ENCODE measurements at regions not wholly inside any gene's neighbourhood (a gene's known extent, or its start where the extent isn't known, plus 50 kb on each side); places are given as distances from the start of the nearest gene placed in this dataset.
"Not testable (repeated sequence)": the region's sequence is repeated elsewhere in the genome, so short reads cannot be mapped to it uniquely, and the experiment has no call there.

GRCh38 chrX:121649417-121649816, 602.0 kb downstream of the GLUD2 start:
- no peak for TF ChIP-seq CTCF (IDR thresholded peaks at IDR 0.05; ENCODE audit: insufficient read depth, low read length, severe bottlenecking)
- Histone ChIP-seq H3K4me3 (ENCODE audit: low read depth, low read length) (no peak overlapping the region), H3K27me3 (ENCODE audit: control insufficient read depth, insufficient read depth, low read length) (no peaks in the 10 kb centered on the region), H3K36me3 (ENCODE audit: control insufficient read depth, insufficient read depth, low read length) (no peaks in the 10 kb centered on the region)
- DNase-seq (ENCODE audit: low read depth) (no peak), FAIRE-seq (no peak)

DNA sequence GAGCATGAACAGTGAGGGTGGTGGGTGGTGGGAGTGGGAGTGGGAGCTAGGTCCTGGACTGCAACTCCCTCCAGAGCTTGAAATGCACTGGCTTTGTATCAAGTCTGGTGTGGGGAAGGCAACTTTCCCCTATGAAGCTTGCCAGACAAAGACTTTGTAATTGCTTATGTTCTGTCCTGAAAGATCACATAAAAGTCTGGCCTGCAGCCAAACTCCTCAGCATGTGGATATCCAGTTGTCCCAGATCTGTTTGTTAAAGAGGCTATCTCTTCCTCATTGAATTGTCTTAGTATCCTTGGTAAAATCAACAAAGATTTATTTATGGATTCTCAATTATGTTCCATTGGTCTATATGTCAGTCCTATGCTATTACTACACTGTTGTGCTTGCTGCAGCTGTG, 607.9 kb downstream of the GLUD2 start:
- H3K27me3 ChIP-seq (ENCODE audit: control insufficient read depth, insufficient read depth, low read length), result no peaks in the 10 kb centered on the region
- no peak for DNase-seq (ENCODE audit: low read depth)
- TF ChIP-seq CTCF (IDR thresholded peaks at IDR 0.05; ENCODE audit: insufficient read depth, low read length, severe bottlenecking), result no peak
- H3K36me3 ChIP-seq (ENCODE audit: control insufficient read depth, insufficient read depth, low read length), result no peaks in the 10 kb centered on the region
- FAIRE-seq, result no peak
- no peak overlapping the region for H3K4me3 ChIP-seq (ENCODE audit: low read depth, low read length)

GRCh38 chrX:121666171-121666570, 618.8 kb downstream of the GLUD2 start:
- DNase-seq (ENCODE audit: low read depth), result no peak
- no peak for FAIRE-seq
- no peaks in the 10 kb centered on the region for H3K27me3 ChIP-seq (ENCODE audit: control insufficient read depth, insufficient read depth, low read length)
- no peak for TF ChIP-seq CTCF (IDR thresholded peaks at IDR 0.05; ENCODE audit: insufficient read depth, low read length, severe bottlenecking)
- no peaks in the 10 kb centered on the region for H3K36me3 ChIP-seq (ENCODE audit: control insufficient read depth, insufficient read depth, low read length)
- no peak overlapping the region for H3K4me3 ChIP-seq (ENCODE audit: low read depth, low read length)

- FAIRE-seq, result no peak
These were observed 624.2 kb downstream of the GLUD2 start for GRCh38 chrX:121671649-121672048.

GRCh38 chrX:121709236-121709635, 661.8 kb downstream of the GLUD2 start:
- FAIRE-seq; H3K27me3 ChIP-seq (ENCODE audit: control insufficient read depth, insufficient read depth, low read length); H3K4me3 ChIP-seq (ENCODE audit: low read depth, low read length); H3K36me3 ChIP-seq (ENCODE audit: control insufficient read depth, insufficient read depth, low read length): not testable (repeated sequence)
- peak; percentile 43 for DNase-seq (ENCODE audit: low read depth)

More at GRCh38 chrX:121671649-121672048, 624.2 kb downstream of the GLUD2 start:
- H3K4me3 ChIP-seq (ENCODE audit: low read depth, low read length), result no peak overlapping the region
- TF ChIP-seq CTCF (IDR thresholded peaks at IDR 0.05; ENCODE audit: insufficient read depth, low read length, severe bottlenecking), result no peak
- no peaks in the 10 kb centered on the region for H3K27me3 ChIP-seq (ENCODE audit: control insufficient read depth, insufficient read depth, low read length)
- no peak for DNase-seq (ENCODE audit: low read depth)
- H3K36me3 ChIP-seq (ENCODE audit: control insufficient read depth, insufficient read depth, low read length), result no peaks in the 10 kb centered on the region

DNA sequence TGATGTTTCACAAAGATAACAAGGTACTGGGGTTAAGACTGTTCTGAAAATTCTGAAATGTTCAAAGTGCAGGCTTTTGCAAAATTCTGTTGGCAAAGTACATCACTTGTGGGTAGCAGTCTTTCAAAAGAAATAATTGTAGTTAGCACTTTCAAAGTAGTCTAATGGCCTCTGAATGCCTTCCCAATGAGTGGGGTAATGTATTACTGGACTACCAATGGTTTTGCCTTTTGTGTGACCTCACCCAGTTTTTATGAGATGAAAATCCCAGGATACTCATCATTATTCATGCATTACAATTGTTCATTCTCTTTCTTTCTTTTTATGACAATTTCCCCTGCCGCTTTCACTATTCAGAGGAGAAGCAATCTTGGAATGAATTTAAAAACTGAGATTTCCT, 686.1 kb downstream of the GLUD2 start:
- FAIRE-seq, result no peak
- no peak for TF ChIP-seq CTCF (IDR thresholded peaks at IDR 0.05; ENCODE audit: insufficient read depth, low read length, severe bottlenecking)
- Histone ChIP-seq H3K4me3 (ENCODE audit: low read depth, low read length) (no peak overlapping the region), H3K36me3 (ENCODE audit: control insufficient read depth, insufficient read depth, low read length) (no peaks in the 10 kb centered on the region), H3K27me3 (ENCODE audit: control insufficient read depth, insufficient read depth, low read length) (no peaks in the 10 kb centered on the region)
- DNase-seq (ENCODE audit: low read depth), result no peak
